ENCODE measurements at regions not wholly inside any gene's neighbourhood (a gene's known extent, or its start where the extent isn't known, plus 50 kb on each side); places are given as distances from the start of the nearest gene placed in this dataset.

- no peak overlapping the region for H3K4me3 ChIP-seq (ENCODE audit: low read depth, low read length)
Observed at GRCh38 chr3:103796068-103796467, 1361.3 kb downstream of the ZPLD1 start.

GRCh38 chr3:103803787-103804186 is 1369.0 kb downstream of the ZPLD1 start:
- no peak overlapping the region for H3K4me3 ChIP-seq (ENCODE audit: low read depth, low read length)
- DNase-seq (ENCODE audit: low read depth): no peak
- TF ChIP-seq CTCF (conservative IDR thresholded peaks at IDR 0.05; ENCODE audit: low read depth, low read length): no peak

More at GRCh38 chr3:103796068-103796467, 1361.3 kb downstream of the ZPLD1 start:
- TF ChIP-seq CTCF (conservative IDR thresholded peaks at IDR 0.05; ENCODE audit: low read depth, low read length): no peak
- no peak for DNase-seq (ENCODE audit: low read depth)

GRCh38 chr3:103810167-103810566 is 1375.4 kb downstream of the ZPLD1 start:
- no peak overlapping the region for H3K4me3 ChIP-seq (ENCODE audit: low read depth, low read length)
- TF ChIP-seq CTCF (conservative IDR thresholded peaks at IDR 0.05; ENCODE audit: low read depth, low read length): no peak
- DNase-seq (ENCODE audit: low read depth): no peak

- no peak overlapping the region for H3K4me3 ChIP-seq (ENCODE audit: low read depth, low read length)
- TF ChIP-seq CTCF (conservative IDR thresholded peaks at IDR 0.05; ENCODE audit: low read depth, low read length): no peak
- DNase-seq (ENCODE audit: low read depth): no peak
Observed at GRCh38 chr3:103813955-103814354, 1379.1 kb downstream of the ZPLD1 start.

GRCh38 chr3:103818398-103818797 is 1383.6 kb downstream of the ZPLD1 start:
- TF ChIP-seq CTCF (conservative IDR thresholded peaks at IDR 0.05; ENCODE audit: low read depth, low read length): no peak
- no peak overlapping the region for H3K4me3 ChIP-seq (ENCODE audit: low read depth, low read length)
- no peak for DNase-seq (ENCODE audit: low read depth)

- no peak for TF ChIP-seq CTCF (conservative IDR thresholded peaks at IDR 0.05; ENCODE audit: low read depth, low read length)
- no peak for DNase-seq (ENCODE audit: low read depth)
- H3K4me3 ChIP-seq (ENCODE audit: low read depth, low read length): no peak overlapping the region
Observed at GRCh38 chr3:103818800-103819199, 1384.0 kb downstream of the ZPLD1 start.

GRCh38 chr3:103825586-103825985 is 1390.8 kb downstream of the ZPLD1 start:
- no peak overlapping the region for H3K4me3 ChIP-seq (ENCODE audit: low read depth, low read length)
- TF ChIP-seq CTCF (conservative IDR thresholded peaks at IDR 0.05; ENCODE audit: low read depth, low read length): no peak
- no peak for DNase-seq (ENCODE audit: low read depth)
